Astrocyte of the spinal cord (primary cell): ENCODE measurements at regions not wholly inside any gene's neighbourhood (a gene's known extent, or its start where the extent isn't known, plus 50 kb on each side); places are given as distances from the start of the nearest gene placed in this dataset.

ENCODE experiments used
- DNase-seq: peaks from one replicate; pipeline ENCODE4 v3.0.0; 2011; ENCODE audit warnings: low read depth, low spot score
- H3K4me3 ChIP-seq: 2 replicates; pipeline ENCODE4 v1.5.1; 2011; ENCODE audit warnings: low read depth, mild to moderate bottlenecking, low read length, moderate library complexity
- CTCF ChIP-seq: IDR thresholded peaks from 2 replicates; pipeline ENCODE4 v1.5.1; 2012; ENCODE audit warnings: low read depth, mild to moderate bottlenecking, low read length, inconsistent platforms
- in situ Hi-C: cut with HindIII; loops from 2 replicates; pipeline ENCODE4 v1.10.0; 2017; ENCODE audit warnings: low sequenced_read_pairs

GRCh38 chr15:96413657-96414056, 83.2 kb downstream of the NR2F2 start:
- no peak for DNase-seq
- TF ChIP-seq CTCF = no peak
- no peak overlapping the region for H3K4me3 ChIP-seq
- in situ Hi-C loops = no loop called here

- no peak for DNase-seq
- TF ChIP-seq CTCF = no peak
These were observed 84.4 kb downstream of the NR2F2 start for GRCh38 chr15:96414875-96415274.

GRCh38 chr15:96415513-96416217, 85.2 kb downstream of the NR2F2 start:
- H3K4me3 ChIP-seq = no peak overlapping the region
- DNase-seq = no peak
- no peak for TF ChIP-seq CTCF
- in situ Hi-C loops = no loop called here

More at GRCh38 chr15:96414875-96415274, 84.4 kb downstream of the NR2F2 start:
- no peak overlapping the region for H3K4me3 ChIP-seq
- in situ Hi-C loops = no loop called here

GRCh38 chr15:96416218-96416933, 85.9 kb downstream of the NR2F2 start:
- peak overlapping the region; percentile 6 for H3K4me3 ChIP-seq
- no peak for DNase-seq
- in situ Hi-C loops = no loop called here
- no peak for TF ChIP-seq CTCF

- TF ChIP-seq CTCF = no peak
- DNase-seq = no peak
- peak overlapping the region; percentile 6 for H3K4me3 ChIP-seq
- in situ Hi-C loops = no loop called here
These were observed 86.6 kb downstream of the NR2F2 start for GRCh38 chr15:96416934-96417759.

- no peak for TF ChIP-seq CTCF
- H3K4me3 ChIP-seq = no peak overlapping the region
- no peak for DNase-seq
- in situ Hi-C loops = no loop called here
These were observed 87.2 kb downstream of the NR2F2 start for GRCh38 chr15:96417760-96418130.
